ENCODE measurements at regions not wholly inside any gene's neighbourhood (a gene's known extent, or its start where the extent isn't known, plus 50 kb on each side); places are given as distances from the start of the nearest gene placed in this dataset.

DNA sequence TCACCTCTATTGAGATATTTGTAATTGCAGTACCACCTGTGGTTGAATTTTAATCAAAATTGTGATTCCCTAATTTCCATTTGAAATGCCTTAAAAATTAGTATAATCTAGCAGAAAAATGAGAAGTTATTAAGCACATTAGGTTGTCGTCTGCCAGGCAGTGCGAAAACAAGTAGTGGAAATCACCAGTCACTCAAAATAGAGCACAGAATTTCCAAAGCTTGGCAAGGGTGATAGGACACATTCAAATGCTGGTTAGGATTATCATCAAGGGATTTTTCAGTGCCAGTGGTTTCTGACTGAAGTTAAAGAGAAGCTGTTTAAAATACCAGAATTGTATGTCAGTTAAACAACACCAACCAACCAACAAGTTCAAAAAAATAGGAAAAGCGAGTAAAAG lies 97.8 kb downstream of the PLK2 start:
- TF ChIP-seq MYC (IDR thresholded peaks at IDR 0.05; ENCODE audit: low read depth, low read length): no peak
- TF ChIP-seq POLR2A (IDR thresholded peaks at IDR 0.05; ENCODE audit: extremely low read depth, insufficient read length): no peak
- no peak for TF ChIP-seq CTCF (IDR thresholded peaks at IDR 0.05; ENCODE audit: low read depth, low read length)
